GM21381 (cell line): ENCODE measurements at regions not wholly inside any gene's neighbourhood (a gene's known extent, or its start where the extent isn't known, plus 50 kb on each side); places are given as distances from the start of the nearest gene placed in this dataset.
"Not testable (repeated sequence)": the region's sequence is repeated elsewhere in the genome, so short reads cannot be mapped to it uniquely, and the experiment has no call there.

Experiments
- ATAC-seq: cut with Tn5 transposase; IDR thresholded peaks from one replicate; pipeline ENCODE4 v1.9.1; 2021; ENCODE audit warnings: mild to moderate bottlenecking, moderate library complexity; ENCODE audit not compliant: unreplicated experiment

DNA sequence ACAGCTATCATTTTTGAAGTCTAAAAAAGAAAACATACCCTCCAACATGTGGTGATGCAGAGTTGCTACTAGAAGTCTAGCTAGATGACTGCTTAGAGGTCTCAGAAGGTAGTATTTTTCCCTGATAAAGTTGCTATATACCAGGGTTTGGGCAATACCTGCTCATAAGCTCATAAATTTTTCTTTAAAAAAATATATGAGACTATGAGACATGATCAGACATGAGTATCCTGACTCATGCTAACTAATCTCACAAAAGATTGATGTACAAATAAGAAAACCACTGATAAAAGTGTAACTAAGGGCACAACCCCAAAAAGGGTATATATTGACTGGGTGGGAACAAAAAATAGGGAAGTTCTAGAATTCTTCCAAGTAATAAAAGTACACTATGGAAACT lies 740.9 kb downstream of the METTL15 start:
- no peak for ATAC-seq

DNA sequence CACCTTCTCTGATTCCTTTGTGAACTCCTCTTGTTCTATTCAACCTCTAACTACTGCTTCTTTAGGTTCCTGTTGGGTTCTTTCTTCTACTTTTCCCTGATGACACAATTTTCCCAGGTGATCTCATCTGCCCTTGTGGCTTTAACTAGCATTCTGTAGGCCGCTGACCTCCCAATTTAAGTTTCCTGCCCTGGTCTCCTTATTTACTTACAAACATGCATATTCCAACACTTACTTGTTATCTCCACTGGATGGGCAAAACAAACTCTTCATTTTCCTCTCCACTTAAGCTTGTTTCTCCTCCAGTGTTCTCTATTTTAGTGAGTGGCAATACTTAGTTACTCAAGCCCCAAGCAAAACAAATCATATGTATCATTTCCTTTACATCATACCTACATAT lies 734.5 kb downstream of the METTL15 start:
- no peak for ATAC-seq

DNA sequence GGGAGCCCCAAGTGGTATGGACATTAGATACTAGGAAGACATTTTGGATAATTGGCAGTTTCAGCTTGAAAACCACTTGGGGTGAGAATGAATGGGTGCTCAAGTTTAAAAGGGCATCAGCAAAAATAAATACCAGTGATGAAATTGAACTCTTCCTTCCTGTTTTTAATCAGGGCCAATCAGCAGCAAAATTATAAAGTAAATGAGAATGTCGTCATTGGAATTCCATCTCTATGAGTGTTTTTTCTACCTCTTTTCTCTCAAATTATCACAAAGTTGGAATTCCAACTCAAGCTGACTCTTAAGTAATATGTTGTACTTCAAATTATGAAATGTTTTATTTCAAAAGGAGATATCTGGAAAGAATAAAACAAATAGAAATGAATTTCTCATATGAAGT lies 730.6 kb downstream of the METTL15 start:
- no peak for ATAC-seq

DNA sequence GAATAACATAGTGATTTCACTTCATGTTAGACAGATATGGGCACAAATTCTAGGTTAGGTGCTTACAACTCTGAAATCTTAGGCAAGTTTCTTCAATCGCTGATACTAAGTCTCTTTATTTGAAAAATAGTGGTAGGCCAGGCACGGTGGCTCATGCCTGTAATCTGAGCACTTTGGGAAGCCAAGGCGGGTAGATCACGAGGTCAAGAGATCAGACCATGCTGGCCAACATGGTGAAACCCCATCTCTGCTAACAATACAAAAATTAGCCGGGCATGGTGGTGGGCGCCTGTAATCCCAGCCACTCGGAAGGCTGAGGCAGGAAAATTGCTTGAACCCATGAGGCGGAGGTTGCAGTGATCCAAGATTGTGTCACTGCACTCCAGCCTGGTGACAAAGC lies 729.4 kb downstream of the METTL15 start:
- ATAC-seq = no peak

DNA sequence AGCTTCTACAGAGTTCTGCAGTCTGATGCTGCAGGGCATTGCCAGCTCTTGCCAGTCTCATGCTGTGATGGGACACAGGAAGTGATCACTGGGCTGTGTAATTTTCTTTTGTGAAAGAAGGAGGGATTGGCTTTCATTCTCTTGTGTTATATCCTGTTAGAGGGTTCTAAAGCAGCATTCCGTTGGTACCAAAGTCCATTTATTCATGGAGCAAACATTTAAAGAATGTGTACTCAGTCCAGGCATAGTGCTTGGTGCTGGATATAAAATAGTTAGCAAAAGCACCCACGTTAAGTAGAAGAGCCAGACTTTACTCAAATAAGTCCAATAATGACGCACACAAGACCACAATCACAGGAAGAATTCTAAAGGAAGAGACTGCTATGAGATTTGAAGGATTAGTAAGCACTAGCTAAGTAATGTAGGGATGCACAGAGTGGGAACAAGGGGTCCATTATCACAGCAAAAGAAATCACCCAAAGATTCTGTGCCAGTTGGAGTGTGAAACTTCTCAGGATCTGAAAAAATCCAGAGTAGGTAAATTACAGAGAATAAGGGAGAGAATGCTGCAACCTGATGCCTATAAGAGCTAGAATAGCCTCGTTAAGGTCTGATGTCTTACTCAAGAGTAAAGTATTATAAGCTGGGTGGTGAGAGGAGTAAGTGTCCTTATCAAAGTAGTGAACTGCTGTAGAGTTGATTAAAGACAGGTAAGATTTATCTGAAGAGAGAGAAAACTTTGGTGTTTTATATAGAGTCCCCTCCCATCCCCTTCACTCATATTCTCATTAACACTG lies 728.3 kb downstream of the METTL15 start:
- ATAC-seq = no peak

DNA sequence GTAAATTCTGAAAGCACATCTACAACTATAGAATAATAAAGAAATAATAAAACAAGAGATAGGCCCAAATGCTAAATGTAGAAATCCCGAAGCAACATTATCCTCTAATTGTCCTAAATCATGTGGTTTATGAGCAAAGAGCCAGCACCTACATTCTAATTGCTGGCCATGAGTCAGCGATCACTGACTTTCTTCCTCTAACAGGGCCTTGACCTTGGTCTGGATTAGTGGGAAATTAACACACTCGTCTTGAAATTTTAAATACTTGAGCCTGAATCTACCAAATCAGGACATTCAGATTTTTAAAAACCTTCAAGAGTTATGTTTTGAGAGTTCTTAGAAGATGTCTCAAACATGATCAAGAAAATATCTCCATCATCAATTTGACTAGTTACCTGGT lies 727.6 kb downstream of the METTL15 start:
- ATAC-seq = no peak

DNA sequence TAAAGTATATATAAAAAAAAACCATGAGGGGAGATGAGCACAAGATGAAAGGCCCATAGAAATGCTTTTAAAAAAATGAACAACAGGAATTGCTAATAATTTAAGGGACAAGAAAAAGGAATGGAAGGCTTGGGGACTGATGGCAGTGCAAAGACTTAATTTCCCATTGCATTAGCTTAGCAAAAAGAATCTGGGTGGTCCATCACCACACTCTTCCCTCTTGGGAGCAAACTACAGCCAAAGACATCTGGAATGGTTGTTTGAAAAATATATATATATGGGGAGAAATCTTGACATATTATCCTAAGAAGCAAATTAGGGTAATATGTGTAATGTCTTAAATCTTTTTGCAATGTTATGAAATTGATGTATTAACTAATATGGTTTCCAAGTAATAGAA lies 727.1 kb downstream of the METTL15 start:
- ATAC-seq = no peak

DNA sequence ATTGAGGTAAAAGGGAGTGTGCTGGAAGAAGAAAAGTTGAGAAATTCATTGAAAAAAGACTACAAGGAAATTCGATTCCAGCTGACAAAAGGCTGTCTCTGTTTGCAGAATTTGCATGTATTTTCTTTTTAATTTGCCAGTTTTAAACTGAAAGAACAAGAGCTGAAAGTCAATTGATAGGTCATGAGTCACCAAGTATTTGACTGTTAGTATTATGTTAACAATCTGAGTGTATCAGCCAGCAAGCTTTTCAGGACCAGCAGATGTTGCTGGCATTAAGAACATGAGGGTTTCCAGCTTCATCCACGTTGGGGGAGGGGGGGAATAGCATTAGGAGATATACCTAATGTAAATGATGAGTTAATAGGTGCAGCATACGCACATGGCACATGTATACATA lies 726.7 kb downstream of the METTL15 start:
- ATAC-seq = no peak

DNA sequence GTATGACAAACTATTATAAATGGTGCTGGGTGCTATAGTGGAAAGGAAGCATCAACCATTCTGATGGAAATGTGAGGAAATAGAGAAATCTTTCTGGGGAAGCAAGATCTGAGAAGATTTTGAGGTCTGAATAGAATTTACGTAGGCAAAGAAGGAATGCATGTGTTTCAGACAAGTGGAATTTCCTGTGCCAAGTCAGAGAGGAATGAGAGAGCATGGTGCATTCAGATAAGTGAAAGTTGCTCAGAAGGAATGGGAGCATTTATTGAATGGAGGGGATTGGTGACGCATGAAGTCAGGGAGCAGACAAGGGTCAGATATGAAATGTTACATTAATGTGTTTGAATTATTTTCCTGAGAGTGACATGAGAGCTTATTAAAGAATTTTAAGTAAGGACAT lies 725.5 kb downstream of the METTL15 start:
- no peak for ATAC-seq

DNA sequence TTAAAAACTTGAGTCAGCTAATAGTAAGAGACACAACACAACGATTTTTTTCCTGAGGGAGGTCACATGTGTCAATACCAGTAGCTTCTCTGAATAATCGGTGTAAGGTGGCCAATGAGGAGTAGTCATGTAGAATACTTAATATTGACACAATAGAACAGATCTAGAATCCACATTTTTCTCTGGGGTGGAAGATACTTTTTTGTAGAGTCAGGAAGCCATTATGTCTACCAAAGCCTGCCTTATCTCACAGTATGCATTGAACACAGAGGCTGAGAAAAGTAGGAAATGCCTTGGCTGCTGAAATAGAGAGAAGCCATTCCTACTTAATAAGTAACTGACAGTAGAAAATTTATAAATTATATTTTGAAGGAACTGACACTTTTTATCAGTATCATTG lies 725.0 kb downstream of the METTL15 start:
- ATAC-seq = no peak

DNA sequence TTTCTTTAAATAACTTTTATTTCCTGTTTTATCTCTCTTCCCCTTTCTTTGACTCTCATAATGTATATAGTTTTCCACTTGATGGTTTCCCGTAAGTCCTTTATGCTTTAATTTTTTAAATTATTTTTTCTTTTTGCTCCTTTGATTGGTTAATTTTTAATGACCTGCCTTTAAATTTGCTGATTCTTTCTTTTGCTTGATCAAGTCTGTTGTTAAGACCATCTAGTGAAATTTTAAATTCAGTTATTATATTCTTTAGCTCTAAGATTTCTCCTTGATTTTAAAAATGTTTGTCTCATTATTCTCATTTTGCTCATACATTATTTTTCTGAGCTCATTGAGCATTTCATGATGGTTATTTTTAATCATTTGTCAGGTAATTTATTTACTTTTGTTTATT lies 718.6 kb downstream of the METTL15 start:
- ATAC-seq = no peak

DNA sequence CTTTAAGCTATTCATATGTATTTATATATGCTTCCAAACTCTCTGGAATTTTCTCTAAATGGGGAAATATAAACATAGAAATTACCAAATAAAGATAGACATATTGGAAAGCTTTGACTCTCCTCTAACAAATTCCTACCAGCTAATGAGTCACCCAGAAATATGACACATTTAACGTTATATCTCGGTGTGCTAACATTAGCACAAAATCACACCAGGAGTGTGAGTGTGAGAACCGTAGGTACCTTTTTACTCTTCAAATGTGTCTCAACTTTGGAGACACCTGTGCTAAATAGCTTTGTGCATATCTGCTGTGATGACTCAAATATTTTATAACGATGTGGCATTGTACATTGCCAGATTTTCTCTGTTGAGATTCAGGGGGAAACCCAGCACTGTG lies 714.4 kb downstream of the METTL15 start:
- ATAC-seq = no peak

DNA sequence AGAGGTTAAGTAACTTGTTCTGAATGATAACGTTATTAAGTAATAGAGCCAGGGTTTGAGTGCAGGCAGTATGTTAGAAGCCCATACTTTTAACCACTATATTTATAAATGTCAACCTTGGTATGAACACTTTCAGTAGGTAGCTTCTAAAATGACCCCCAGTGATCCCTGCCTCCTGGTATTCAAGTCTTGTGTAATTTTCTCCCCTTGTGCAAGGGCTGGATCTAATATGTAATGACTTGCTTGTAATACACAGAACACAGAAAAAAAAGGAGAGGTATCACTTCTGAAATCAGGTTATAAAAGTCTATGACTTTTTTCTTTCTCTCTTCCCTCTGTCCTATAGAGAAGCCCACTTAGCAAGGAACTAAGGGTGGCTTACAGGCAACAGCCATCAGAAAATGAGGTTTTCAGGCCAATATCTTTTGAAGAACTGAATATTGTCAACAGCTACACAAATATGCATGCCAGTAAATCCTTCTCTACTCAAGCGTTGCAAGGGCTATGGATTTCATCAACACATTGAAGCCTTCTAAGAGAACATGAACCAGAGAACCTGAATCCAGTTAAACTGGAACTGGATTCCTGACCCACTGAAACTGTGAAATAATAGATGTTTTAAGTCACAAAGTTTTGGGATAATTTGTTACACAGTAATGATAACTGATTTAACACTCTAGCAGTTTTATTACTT lies 712.3 kb downstream of the METTL15 start:
- ATAC-seq = no peak

DNA sequence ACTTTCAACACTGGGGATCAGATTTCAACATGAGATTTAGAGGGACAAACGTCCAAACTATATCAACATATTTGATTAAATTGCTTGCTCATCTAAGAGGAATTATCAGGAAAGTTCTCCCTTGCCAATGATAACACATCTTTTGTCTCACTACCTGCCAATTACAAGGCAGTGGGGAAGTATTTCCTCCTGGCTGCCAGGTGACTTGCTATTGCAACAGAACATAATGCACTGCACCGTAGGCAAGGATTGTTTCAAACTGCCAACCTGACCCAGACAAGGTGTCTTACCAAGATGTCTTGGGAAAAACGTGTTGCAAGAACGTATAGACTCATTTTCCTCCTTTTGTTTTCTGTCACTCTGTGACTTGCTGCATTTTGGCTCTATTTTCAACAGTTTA lies 711.6 kb downstream of the METTL15 start:
- ATAC-seq = no peak

DNA sequence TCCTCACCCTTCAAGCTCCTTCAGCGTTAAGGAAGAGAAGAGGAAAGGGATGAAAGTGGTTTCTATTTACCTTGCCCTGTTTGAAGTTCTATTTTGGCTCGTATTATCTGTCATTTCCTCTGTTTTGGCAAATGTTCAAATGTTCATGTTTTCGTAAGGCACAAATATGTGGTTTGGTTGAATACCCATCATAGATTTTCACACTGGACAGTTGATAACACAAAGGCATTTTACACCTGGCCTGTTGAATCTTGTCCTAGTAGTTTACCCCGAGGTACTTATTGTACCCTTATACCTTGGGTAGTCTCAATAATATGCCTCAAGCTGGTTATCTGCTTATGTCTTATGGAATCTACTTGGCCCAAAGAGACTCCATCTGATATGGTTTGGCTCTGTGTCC lies 706.9 kb downstream of the METTL15 start:
- ATAC-seq = no peak

DNA sequence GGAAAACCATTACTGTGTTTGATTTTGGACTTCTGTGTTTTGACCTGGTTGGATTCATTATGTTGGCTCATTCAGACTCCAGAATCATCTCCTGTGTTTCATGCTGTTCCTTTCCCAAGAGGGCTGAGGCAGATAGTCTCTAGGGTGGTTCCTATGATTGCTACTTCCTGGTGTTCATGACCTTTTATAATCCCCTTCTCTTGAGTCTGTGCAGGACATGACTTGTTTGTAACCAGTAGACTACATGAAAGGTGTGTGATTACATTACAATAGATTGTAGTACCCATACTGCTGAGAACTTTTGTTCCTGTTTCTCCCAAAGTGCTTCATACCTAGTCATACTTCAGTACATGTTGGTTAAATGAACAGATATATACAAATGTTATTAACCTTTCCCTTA lies 700.6 kb downstream of the METTL15 start:
- no peak for ATAC-seq

DNA sequence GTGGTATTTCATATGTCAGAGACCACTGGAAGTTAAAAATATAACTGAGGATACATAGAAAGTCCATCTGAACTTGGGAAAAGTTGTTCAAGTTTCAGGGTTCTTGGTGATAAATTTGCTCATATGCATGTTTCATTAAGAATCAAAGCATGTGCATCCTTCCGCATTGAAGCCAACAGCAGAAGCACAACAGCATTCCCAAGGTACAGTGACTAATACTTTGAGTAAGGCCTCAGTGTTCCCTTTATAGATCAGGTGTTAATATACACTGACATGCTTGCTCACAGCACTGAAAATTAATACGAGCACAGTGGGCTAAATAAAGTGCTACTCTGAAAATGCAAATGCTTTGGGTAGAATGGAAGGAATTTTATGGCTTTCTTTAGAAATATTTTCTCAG lies 691.1 kb downstream of the METTL15 start:
- ATAC-seq = no peak

DNA sequence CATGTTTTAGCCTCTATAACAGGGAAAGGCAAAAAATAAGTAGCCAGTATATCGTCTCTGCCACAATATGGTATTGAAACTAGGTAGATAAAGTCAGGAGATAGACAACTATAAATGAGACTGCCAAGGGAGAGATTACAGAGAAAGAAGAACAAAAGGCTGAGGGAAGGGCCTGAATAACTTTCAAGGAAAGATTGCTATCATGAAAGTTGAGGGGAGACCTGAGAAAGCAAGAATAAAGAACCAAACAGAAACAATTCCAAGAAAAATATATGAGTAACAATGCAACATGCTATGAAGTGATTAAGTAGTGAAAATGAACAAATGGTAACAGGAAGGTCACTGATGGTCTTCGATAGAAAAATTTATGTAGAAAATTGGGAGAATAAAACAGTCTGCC lies 690.1 kb downstream of the METTL15 start:
- ATAC-seq = no peak

DNA sequence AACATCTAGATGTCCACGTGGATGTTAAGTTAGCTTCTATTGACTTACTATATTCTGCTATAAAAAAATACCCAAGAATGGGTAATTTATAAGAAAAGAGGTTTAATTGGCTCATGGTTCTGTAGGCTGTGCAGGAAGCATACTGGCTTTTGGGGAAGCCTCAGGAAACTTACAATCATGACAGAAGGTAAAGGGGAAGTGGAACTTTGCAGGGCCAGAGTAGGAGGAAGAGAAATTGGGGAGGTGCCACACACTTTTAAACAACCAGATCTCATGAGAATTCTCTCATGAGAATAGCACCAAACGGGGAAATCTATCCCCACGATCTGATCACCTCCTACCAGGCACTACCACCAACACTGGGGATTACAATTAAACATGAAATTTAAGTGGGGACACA lies 689.3 kb downstream of the METTL15 start:
- no peak for ATAC-seq

DNA sequence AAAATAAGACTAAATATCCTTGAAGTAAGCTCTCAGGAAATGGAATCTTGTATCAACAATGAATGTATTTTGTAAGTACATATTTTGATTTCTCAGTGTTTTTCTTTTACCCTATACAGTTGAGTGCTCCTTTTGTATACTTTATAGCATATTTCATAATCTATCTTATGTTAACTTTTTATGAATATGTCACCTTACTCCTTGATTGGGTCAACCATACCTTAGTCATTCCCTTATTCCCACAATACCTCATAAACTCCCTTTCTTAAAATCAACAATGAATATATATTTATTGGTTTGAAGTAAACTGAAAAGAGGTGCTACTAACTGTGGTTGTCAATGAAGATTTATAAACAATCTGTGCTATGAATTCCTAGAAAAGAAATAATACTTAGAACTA lies 686.2 kb downstream of the METTL15 start:
- ATAC-seq = no peak

DNA sequence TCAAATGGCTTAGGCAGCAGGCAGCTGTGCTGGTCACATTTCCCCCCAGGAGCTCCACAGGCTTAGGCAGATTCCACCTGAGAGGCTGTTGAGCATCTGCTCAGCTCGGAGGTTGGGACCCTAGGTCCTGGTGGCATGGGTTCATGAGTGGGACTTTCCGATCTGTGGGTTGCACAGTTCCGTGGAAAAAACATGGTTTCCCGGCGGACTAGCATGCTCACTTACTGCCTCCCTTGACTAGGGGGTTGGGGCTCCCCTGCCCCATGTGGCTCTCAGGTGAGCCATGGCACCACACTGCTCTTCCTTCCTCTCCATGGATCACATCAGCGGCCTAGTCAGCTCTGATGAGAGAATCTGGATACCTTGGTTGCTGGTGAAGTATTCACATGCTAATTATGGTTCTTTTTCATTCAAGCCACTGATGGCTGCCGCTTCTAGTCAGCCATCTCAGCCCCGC lies 685.1 kb downstream of the METTL15 start:
- ATAC-seq = no peak

DNA sequence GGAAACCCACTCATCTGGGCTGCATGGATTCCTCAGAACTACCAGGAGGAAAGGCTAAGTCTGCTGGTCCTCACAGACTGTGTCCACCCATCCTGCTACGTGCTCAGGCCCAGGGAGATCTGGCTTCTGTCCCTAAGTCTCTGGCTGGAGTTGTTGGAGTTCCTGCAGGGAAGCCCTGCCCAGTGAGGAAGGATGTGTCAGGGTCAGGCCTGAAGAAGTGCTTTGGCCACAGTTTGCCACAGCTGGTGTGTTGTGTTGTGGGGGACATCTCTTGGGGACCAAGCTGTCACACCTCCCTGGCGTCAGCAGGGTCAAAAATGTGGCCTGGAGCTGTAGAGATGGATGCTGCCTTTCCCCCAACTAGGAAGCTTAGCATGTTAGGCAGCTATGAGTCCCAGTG lies 684.7 kb downstream of the METTL15 start:
- ATAC-seq = no peak

DNA sequence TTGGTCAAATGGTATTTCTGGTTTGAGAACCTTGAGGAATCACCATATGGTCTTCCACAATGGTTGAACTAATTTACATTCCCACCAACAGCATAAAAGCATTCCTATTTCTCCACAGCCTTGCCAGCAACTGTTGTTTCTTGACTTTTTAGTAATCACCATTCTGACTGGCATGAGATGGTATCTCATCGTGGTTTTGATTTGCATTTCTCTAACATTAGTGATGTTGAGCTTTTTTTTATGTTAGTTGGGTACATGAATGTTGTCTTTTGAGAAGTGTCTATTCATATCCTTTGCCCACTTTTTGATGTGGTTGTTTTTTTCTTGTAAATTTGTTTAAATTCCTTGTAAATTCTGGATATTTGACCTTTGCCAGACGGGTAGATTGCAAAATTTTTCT lies 679.7 kb downstream of the METTL15 start:
- ATAC-seq = not testable (repeated sequence)
